GM21528 (cell line): ENCODE measurements at regions not wholly inside any gene's neighbourhood (a gene's known extent, or its start where the extent isn't known, plus 50 kb on each side); places are given as distances from the start of the nearest gene placed in this dataset.

Source experiments
- ATAC-seq: cut with Tn5 transposase; IDR thresholded peaks from one replicate; pipeline ENCODE4 v1.9.1; 2021; ENCODE audit warnings: mild to moderate bottlenecking, moderate library complexity; ENCODE audit not compliant: unreplicated experiment, low FRiP score

GRCh38 chr15:31801152-31801551 is 229.2 kb upstream of the CHRNA7 start:
- ATAC-seq = no peak

GRCh38 chr15:31802761-31803160 is 227.6 kb upstream of the CHRNA7 start:
- ATAC-seq = no peak

GRCh38 chr15:31803388-31803884 is 226.9 kb upstream of the CHRNA7 start:
- ATAC-seq = no peak

DNA sequence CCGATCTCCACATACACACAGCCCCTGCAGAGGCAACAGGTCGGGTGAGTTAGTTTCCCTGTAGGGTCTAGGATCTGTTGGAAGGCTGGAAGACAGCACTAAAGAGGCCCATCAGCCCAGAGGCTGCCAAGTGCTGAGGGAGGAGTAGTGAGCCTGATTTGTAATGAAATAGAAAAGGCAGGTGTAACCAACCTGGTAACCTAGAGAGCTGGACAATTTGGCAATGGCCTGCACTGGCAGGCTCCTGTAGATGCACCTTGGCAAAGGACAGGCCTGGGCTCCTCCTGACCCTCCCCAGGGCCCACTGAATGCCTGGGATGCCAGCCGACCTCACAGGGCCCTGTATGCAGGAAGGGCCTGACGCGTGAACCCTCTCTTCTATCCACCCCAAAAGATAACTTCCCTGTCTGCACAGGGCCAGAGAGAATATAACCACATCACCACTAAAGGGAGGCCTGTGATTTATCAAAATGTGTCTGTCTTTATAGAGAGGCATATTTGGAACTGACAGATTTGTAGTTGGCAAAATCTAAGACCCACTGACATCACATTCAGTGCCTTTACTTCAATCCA is 225.1 kb upstream of the CHRNA7 start:
- no peak for ATAC-seq

GRCh38 chr15:31806106-31806505 is 224.2 kb upstream of the CHRNA7 start:
- no peak for ATAC-seq

GRCh38 chr15:31811641-31812040 is 218.7 kb upstream of the CHRNA7 start:
- no peak for ATAC-seq

DNA sequence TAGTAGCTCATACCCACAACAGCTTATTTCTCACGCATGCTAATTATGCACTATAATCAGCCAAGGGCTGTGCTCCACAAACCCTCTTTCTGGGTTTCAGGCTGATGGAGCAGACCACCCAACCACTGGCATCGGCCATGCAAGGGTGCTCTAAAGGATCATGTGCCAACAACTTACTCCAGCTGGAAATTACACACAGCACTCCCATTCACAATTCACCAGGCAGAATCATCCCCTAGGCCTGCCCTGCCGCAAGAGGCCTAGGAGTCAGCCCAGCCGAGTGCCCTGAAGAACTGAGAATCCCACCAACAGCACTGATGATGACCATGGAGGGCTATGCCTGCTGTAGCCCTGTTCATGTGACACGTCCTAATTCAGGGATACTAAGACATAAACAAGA is 216.2 kb upstream of the CHRNA7 start:
- no peak for ATAC-seq

DNA sequence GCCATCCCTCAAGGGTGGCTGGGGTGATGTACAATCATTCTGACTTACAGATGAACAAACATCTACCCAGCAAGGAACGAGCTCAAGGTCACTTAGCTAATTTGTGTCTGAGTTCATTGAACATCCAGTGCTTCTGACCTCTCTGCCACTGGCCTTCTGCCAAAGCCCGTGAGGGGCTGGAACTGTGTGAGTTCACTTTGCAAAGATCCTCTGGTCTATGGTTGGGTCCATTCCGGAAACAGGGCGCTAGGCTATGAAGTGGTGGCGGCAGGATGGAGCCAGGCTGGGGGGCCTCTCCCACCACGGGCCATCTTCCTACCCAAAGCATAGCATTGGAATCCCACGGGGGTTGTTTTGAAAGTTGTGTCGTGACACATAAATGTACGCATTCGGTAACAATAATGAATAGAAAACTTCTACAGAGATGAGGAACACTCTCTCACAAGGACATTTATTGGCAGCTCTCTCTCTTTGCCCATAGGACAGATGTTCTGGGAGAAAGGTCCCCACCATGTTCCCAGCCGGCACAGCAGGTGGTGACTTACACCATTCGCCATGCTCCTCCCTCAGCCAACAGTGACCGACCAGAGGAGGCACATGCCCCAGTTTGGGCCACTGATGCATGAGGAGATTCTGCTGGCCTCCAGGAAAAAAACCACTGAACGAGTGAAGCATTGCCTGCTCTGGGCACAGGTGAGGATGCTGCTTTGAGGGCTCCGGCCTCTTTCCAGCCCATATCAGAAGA is 214.7 kb upstream of the CHRNA7 start:
- no peak for ATAC-seq

GRCh38 chr15:31822463-31822862 is 207.9 kb upstream of the CHRNA7 start:
- ATAC-seq = no peak

DNA sequence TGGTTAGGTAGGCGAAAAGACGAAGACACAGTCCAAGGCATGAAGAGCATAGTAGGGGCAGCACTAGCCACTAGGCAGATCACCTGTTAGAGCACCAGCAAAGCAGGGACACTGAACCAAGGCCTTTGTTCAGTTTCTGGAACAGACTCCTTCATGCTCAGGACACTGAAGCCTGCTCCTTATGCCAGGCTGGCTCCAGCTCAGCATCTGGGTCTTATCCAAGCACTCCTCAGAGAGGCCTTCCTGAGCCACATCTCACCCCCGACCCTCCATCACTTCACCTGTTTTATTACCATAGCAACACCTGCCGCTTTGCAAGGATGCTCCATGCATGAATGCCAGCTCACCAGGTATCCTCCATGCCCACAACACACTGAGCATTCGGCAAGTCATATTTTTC is 206.3 kb upstream of the CHRNA7 start:
- no peak for ATAC-seq

DNA sequence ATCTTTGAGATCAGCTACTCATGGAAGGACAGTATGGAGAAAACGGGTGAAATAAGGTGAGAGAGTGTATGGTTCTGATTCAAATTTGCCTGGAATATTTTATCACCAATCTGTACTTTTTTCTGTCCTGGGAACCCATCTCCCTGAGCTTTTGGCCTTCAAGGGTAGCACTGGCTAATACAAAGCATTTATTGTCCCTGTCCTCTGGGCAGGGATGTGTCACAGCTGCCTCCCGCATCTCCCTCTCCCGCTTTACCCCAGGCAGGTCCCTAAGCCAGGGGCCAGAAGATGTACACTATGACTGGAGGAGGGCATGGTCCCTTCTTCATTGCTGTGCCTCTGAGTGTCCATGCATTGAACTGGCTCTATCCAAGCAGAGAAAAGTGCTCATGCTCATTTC is 201.7 kb upstream of the CHRNA7 start:
- no peak for ATAC-seq

- no peak for ATAC-seq
Measured at GRCh38 chr15:31830591-31830990, 199.7 kb upstream of the CHRNA7 start.

DNA sequence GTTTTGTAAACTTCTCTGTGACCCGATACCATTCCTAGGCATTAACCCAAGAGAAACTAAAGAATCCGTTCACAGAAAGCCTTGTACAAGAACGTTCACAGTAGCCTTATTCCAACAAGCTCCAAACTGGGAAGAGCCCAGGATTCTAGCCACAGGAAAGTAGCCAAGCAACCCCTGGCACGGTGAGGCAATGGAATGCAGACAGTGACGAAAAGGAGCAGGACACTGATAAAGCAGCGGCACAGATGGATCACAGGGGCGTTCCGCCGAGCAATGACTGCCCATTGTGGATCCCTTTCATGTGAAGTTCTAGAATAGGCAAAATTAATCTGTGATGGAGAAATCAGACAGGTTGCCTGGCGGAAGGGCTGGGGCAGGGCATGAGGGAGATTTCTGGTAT is 198.7 kb upstream of the CHRNA7 start:
- no peak for ATAC-seq

- ATAC-seq = no peak
Measured at GRCh38 chr15:31834654-31835053, 195.7 kb upstream of the CHRNA7 start.

DNA sequence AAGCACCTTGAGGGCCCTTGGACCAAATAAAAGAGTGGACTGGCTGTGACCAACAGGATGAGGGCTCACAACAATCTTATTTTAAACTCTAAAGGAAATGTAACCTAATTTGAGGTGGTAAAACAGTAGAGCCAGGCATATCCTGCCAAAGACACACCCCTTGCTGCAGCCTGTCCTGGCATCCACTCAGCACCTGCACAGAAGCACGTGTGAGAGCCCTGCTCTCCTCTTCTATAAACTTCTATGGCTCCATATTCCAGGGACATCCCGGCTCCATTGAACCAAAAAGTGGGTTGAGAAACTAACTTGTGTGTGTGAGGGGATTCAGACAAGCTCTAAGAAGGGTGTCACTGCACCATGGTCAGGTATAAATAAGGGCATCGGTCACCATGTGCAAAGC is 190.9 kb upstream of the CHRNA7 start:
- no peak for ATAC-seq

GRCh38 chr15:31840849-31841476 is 189.4 kb upstream of the CHRNA7 start:
- ATAC-seq = no peak

DNA sequence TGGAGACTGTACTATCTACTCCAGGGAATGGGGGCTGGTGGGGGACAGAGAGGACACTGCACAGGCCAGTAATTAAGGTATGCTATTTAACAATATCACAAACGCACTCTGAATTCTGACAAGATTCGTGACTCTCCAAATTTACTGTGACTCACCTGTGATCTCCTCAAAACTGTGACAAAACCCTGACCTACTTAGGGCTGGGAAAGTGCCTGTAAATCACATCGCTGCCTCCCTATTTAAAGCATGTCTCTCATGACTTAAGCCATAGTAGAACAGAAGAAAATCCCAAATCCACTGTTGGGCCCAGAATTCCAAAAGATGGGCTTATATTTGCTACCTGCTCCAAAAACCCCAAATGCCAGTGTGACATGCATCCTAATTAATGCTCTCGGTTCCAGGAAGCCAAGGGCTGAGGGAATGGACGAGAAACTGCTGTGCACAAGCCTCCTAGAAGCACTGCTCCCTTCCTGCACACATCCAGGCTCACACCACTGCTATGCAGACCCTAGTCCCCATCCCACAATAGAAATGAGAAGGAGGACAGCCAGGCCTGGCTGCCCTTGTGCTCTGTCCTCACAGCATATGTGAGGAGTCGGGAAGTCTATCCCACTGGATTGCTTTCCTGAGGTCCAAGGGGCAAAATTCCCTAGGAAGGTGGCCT is 187.7 kb upstream of the CHRNA7 start:
- ATAC-seq = no peak

DNA sequence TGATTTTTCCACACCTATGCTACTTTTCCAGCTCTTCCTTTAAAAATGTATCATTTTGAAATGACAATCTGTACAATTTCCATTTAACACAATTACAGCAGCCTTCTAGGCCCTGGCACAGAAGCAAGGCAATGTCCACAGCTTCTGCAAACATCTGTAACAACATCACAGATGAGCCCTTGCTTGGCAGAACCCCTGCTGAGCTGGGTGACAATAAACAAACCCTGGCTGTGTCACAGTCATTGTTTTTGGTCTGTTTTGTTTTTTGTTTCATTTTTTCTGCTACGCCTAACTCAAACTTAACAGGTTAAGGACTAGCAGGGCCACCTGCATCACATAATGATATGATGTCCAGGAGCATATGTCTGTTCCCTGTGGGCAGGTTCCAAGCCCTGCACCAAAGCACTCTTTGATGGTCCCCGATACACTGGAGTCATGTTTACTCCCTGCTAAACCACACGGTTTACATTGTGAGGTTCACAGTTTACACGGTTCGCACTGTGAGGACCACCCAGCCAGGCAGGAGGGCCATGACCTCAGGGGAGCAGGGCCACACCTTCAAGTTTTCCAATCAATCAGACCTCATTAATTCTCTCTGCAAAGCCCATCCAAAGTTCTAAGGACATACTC is 186.8 kb upstream of the CHRNA7 start:
- ATAC-seq = no peak

DNA sequence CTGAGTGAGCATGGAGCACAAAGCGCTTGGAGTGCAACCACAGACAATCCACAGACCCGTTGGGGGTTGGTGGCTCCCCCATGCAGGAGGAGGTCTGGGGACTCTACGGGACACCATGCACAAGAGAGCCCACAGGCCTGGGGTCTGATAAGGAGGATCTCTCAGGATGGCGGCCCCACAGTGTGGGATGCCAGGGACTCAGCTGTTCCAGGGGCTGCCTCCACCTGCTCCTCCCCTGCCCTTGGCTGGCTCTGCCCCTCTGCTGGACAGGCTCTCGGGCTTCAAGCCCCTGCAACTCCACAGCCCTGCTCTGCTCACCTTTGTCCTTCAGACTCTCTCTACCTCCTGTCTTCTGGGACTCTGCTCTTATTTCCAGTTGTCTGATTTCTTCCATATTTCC is 184.5 kb upstream of the CHRNA7 start:
- ATAC-seq = no peak

DNA sequence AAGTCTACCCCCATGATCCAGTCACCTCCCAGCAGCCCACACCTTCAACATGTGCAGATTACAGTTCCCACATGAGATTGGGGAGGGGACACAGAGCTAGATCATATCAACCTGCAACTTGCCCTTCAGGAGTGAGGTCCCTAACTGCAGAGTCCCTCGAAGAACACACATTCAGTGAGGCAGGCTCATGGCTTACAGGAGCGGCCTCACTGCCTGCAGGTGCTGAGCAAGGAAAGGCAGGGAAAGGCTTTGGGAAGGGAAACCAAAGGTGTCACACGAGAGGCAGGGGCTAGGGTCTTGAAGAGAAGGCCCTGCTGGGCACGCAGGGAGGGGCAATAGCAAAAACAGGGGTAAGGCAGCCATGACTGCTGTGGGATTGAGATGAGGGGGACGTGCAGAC is 182.4 kb upstream of the CHRNA7 start:
- ATAC-seq = no peak

DNA sequence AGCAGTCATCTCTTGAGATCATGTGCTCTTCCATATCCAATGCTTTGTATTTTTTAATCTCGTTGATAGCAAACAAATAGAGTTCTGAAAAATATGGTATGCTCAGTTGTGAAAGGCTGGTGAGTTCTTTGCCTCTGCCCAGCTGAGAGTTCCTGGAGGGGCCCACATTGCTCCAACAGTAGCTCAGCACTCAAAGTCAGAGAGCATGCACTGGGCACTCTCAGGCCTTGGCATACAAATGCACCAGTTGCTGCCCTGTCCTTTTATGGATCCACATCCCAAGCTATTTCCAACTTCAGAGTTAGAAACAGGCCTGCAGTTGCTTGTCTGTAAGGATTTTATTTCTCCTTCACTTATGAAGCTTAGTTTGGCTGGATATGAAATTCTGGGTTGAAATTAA is 181.7 kb upstream of the CHRNA7 start:
- ATAC-seq = no peak
